ENCODE measurements at regions not wholly inside any gene's neighbourhood (a gene's known extent, or its start where the extent isn't known, plus 50 kb on each side); places are given as distances from the start of the nearest gene placed in this dataset.
A peak's percentile ranks its signal among the peaks of the same experiment; 100 is the strongest.

GRCh38 chr3:102194001-102194400, 240.8 kb upstream of the ZPLD1 start (continued):
- no peak for TF ChIP-seq INSM2 (tag by site-specific recombination; IDR thresholded peaks at IDR 0.05)
- TF ChIP-seq ZBTB10 (tag by site-specific recombination; IDR thresholded peaks at IDR 0.05): no peak
- TF ChIP-seq FEZF1 (tag by site-specific recombination; IDR thresholded peaks at IDR 0.05): peak; percentile 34
- no peak for TF ChIP-seq PRDM4 (tag by site-specific recombination; IDR thresholded peaks at IDR 0.05)
- no peak for TF ChIP-seq GFI1B (tag by site-specific recombination; IDR thresholded peaks at IDR 0.05)
- TF ChIP-seq IKZF3 (tag by site-specific recombination; IDR thresholded peaks at IDR 0.05): 0 out of 2 replicates have a peak, but pooled peaks have one; percentile 14
- TF ChIP-seq TRIM28 (IDR thresholded peaks at IDR 0.05; ENCODE audit: borderline replicate concordance, low read length): 0 out of 2 replicates have a peak, but pooled peaks have one; percentile 42
- TF ChIP-seq ZNF639 (tag by site-specific recombination; IDR thresholded peaks at IDR 0.05): no peak
- TF ChIP-seq ZNF843 (tag by site-specific recombination; IDR thresholded peaks at IDR 0.05): peak; percentile 65; the same call in 1 of the 2 replicates
- peak; percentile 75 for TF ChIP-seq PRDM6 (tag by site-specific recombination; IDR thresholded peaks at IDR 0.05)
- no peak for TF ChIP-seq ZBTB44 (tag by site-specific recombination; IDR thresholded peaks at IDR 0.05)
- no peak for TF ChIP-seq ZBTB1 (tag by site-specific recombination; IDR thresholded peaks at IDR 0.05)
- TF ChIP-seq ZNF121 (tag by site-specific recombination; IDR thresholded peaks at IDR 0.05): no peak
- TF ChIP-seq ZNF658 (tag by site-specific recombination; IDR thresholded peaks at IDR 0.05): no peak

- Histone ChIP-seq H3K36me3 (ENCODE audit: control insufficient read depth in 2 of 2, insufficient read depth in 1 of 2, low read length in 2 of 2) (no peaks in the 10 kb centered on the region), H3K9me3 (ENCODE audit: control insufficient read depth, insufficient read depth, low read depth, low read length) (no peaks in the 10 kb centered on the region), H3K4me3 (ENCODE audit: low read depth, low read length) (no peak overlapping the region), H3K27ac (ENCODE audit: extremely low read depth, low read depth, low read length) (no peak overlapping the region), H3K4me1 (ENCODE audit: control insufficient read depth, insufficient read depth, low read length) (peaks cover 15% of the 10 kb centered on the region)
- no peak for TF ChIP-seq ZSCAN5A (tag by site-specific recombination; IDR thresholded peaks at IDR 0.05)
- peak; percentile 57; the same call in 1 of the 2 replicates for TF ChIP-seq ZNF121 (tag by site-specific recombination; IDR thresholded peaks at IDR 0.05)
- ChIA-PET POLR2A (no interaction called here), CTCF (interaction anchor here (0.6 kb wide), 1 partner anchor 33 kb away, joined by 4 read pairs; no protein-coding TSS in a partner anchor)
These were observed 240.1 kb upstream of the ZPLD1 start for GRCh38 chr3:102194760-102195159.

Data from HEK293 (cell line).